ENCODE measurements at regions not wholly inside any gene's neighbourhood (a gene's known extent, or its start where the extent isn't known, plus 50 kb on each side); places are given as distances from the start of the nearest gene placed in this dataset.
"Not testable (repeated sequence)": the region's sequence is repeated elsewhere in the genome, so short reads cannot be mapped to it uniquely, and the experiment has no call there.

- DNase-seq = no peak
Observed at GRCh38 chr5:99694884-99695283, 766.1 kb upstream of the CHD1 start.

- DNase-seq = no peak
Observed at GRCh38 chr5:99686538-99686937, 757.7 kb upstream of the CHD1 start.

- DNase-seq = no peak
Observed at GRCh38 chr5:99675974-99676373, 747.2 kb upstream of the CHD1 start.

GRCh38 chr5:99674101-99674500 is 745.3 kb upstream of the CHD1 start:
- DNase-seq = no peak

GRCh38 chr5:99664972-99665371 is 736.2 kb upstream of the CHD1 start:
- no peak for DNase-seq

GRCh38 chr5:99651298-99651697 is 722.5 kb upstream of the CHD1 start:
- no peak for DNase-seq

- DNase-seq = no peak
Observed at GRCh38 chr5:99646011-99646647, 717.3 kb upstream of the CHD1 start.

- DNase-seq = no peak
Observed at GRCh38 chr5:99644822-99645221, 716.0 kb upstream of the CHD1 start.

GRCh38 chr5:99640646-99641045 is 711.8 kb upstream of the CHD1 start:
- DNase-seq = no peak

GRCh38 chr5:99639905-99640304 is 711.1 kb upstream of the CHD1 start:
- DNase-seq = no peak

- DNase-seq = no peak
Observed at GRCh38 chr5:99636663-99637062, 707.9 kb upstream of the CHD1 start.

- peak; percentile 8 for DNase-seq
Observed at GRCh38 chr5:99621772-99622681, 693.2 kb upstream of the CHD1 start.

GRCh38 chr5:99617335-99617734 is 688.5 kb upstream of the CHD1 start:
- no peak for DNase-seq

- DNase-seq = no peak
Observed at GRCh38 chr5:99614888-99615287, 686.1 kb upstream of the CHD1 start.

GRCh38 chr5:99607124-99607523 is 678.3 kb upstream of the CHD1 start:
- DNase-seq = no peak

- DNase-seq = no peak
Observed at GRCh38 chr5:99605904-99606303, 677.1 kb upstream of the CHD1 start.

GRCh38 chr5:99600952-99601351 is 672.1 kb upstream of the CHD1 start:
- no peak for DNase-seq

GRCh38 chr5:99590806-99591205 is 662.0 kb upstream of the CHD1 start:
- DNase-seq = no peak

GRCh38 chr5:99589424-99589823 is 660.6 kb upstream of the CHD1 start:
- DNase-seq = no peak

- no peak for DNase-seq
Observed at GRCh38 chr5:99587983-99588382, 659.2 kb upstream of the CHD1 start.

- no peak for DNase-seq
Observed at GRCh38 chr5:99586878-99587277, 658.1 kb upstream of the CHD1 start.

GRCh38 chr5:99581204-99581603 is 652.4 kb upstream of the CHD1 start:
- not testable (repeated sequence) for DNase-seq

GRCh38 chr5:99562937-99563627 is 634.3 kb upstream of the CHD1 start:
- not testable (repeated sequence) for DNase-seq

Data from NCI-H2029 (cell line).